Adrenal gland (tissue), 9 donors: ENCODE measurements at regions not wholly inside any gene's neighbourhood (a gene's known extent, or its start where the extent isn't known, plus 50 kb on each side); places are given as distances from the start of the nearest gene placed in this dataset.
"Not testable (repeated sequence)": the region's sequence is repeated elsewhere in the genome, so short reads cannot be mapped to it uniquely, and the experiment has no call there.

Experiments
- DNase-seq, 7 donors: peaks; one replicate each; pipeline ENCODE4 v3.0.0-alpha.2; 2019 to 2020
- H3K27ac ChIP-seq, 5 donors: fragments of 200-600 bp; sonication (generic) in 4 of 5; 1 replicate in 3 of 5; 2 replicates in 2 of 5; pipeline versions ENCODE4 v1.5.1 to v1.8.0; 2016 to 2020; ENCODE audit warnings: mild to moderate bottlenecking in 1 of 5
- H3K27me3 ChIP-seq: fragments of 200-600 bp; 2 replicates; pipeline ENCODE4 v1.8.0; 2021
- H3K36me3 ChIP-seq, 2 donors: fragments of 200-600 bp; replicated peaks in 1 of 2; 1 replicate in 1 of 2; 2 replicates in 1 of 2; pipeline versions ENCODE4 v1.5.1 to v1.8.0; 2018 to 2022
- H3K4me1 ChIP-seq, 2 donors: fragments of 200-600 bp; replicated peaks in 1 of 2; 1 replicate in 1 of 2; 2 replicates in 1 of 2; pipeline versions ENCODE4 v1.5.1 to v1.8.0; 2018 to 2021
- H3K4me3 ChIP-seq, 4 donors: fragments of 200-600 bp; sonication (generic) in 3 of 4; one replicate each; pipeline ENCODE4 v1.5.1; 2016 to 2018
- H3K9me3 ChIP-seq, 3 donors: fragments of 200-600 bp; sonication (generic) in 1 of 3; replicated peaks in 1 of 3; 1 replicate in 2 of 3; 2 replicates in 1 of 3; pipeline versions ENCODE4 v1.5.1 to v1.8.0; 2016 to 2021
- POLR2A ChIP-seq, 2 donors: fragments of 450-650 bp; IDR thresholded peaks; one replicate each; pipeline ENCODE4 v1.6.1; 2017; ENCODE audit warnings: antibody characterized with exemption in 2 of 2, mild to moderate bottlenecking in 2 of 2, moderate library complexity in 1 of 2
- WGBS, 4 donors: extraction: QIAGEN DNeasy Blood & Tissue Kit in 2 of 4; methylation state at CpG; one replicate each; pipeline versions ENCODE4 v1.1.5 to v1.1.7; 2013 to 2017; 5-methylcytosine and 5-hydroxymethylcytosine counted together
- intact Hi-C, 2 donors: fragments of 100-400 bp; cut with DNase I; formaldehyde crosslinking; loops; one replicate each; pipeline versions ENCODE4 v1.14.1 to v1.15.0; 2022 to 2023
- TF ChIP-seq, protein P1 (sequence below), 6 experiments: fragments of 450-650 bp in 4 of 6; fragments of 200-600 bp in 2 of 6; sonication (generic) in 1 of 6; IDR thresholded peaks; 1 replicate in 5 of 6; 2 replicates in 1 of 6; pipeline versions ENCODE4 v1.5.1 to v1.8.0; 2016 to 2021; ENCODE audit warnings: antibody characterized with exemption in 6 of 6, mild to moderate bottlenecking in 2 of 6, moderate library complexity in 1 of 6
- donor health status: healthy with polysubstance abuse.
- donor health status: Bipolar disorder and iron deficiency.
- donor health status: DM: yes; HTN: yes; CAD: no.
- donor health status: DM: no; HTN: no; CAD: no.
- donor health status: DM: no; HTN: no; CAD: no.

- Histone ChIP-seq H3K27ac (no peak overlapping the region), H3K36me3 (no peaks in the 10 kb centered on the region), H3K27me3 (no peaks in the 10 kb centered on the region), H3K4me3 (no peak overlapping the region), H3K4me1 (no peaks in the 10 kb centered on the region), H3K9me3 (no peaks in the 10 kb centered on the region)
- TF ChIP-seq, protein P1, sequence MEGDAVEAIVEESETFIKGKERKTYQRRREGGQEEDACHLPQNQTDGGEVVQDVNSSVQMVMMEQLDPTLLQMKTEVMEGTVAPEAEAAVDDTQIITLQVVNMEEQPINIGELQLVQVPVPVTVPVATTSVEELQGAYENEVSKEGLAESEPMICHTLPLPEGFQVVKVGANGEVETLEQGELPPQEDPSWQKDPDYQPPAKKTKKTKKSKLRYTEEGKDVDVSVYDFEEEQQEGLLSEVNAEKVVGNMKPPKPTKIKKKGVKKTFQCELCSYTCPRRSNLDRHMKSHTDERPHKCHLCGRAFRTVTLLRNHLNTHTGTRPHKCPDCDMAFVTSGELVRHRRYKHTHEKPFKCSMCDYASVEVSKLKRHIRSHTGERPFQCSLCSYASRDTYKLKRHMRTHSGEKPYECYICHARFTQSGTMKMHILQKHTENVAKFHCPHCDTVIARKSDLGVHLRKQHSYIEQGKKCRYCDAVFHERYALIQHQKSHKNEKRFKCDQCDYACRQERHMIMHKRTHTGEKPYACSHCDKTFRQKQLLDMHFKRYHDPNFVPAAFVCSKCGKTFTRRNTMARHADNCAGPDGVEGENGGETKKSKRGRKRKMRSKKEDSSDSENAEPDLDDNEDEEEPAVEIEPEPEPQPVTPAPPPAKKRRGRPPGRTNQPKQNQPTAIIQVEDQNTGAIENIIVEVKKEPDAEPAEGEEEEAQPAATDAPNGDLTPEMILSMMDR (IDR thresholded peaks at IDR 0.05) = no peak
- TF ChIP-seq POLR2A (IDR thresholded peaks at IDR 0.05) = no peak
- intact Hi-C loops = no loop called here
- WGBS, 4 donors = 64 to 68% (median 67%) methylated on average over 2 of the region's 2 CpGs
- no peak for DNase-seq
These were observed 58.0 kb upstream of the URI1 start for GRCh38 chr19:29884044-29884443.

GRCh38 chr19:29884466-29884865 lies 57.6 kb upstream of the URI1 start:
- DNase-seq = peak in 5 of 7 donors; percentile 37 to 59 (median 43)
- no peaks in the 10 kb centered on the region for H3K27me3 ChIP-seq
- no peaks in the 10 kb centered on the region for H3K9me3 ChIP-seq
- no peak overlapping the region for H3K27ac ChIP-seq
- TF ChIP-seq, protein P1 (IDR thresholded peaks at IDR 0.05) = no peak
- 39 to 83% (median 52%) methylated on average over 1 to 9 of the region's 9 CpGs for WGBS, 4 donors
- intact Hi-C loops = no loop called here
- no peaks in the 10 kb centered on the region for H3K4me1 ChIP-seq
- no peaks in the 10 kb centered on the region for H3K36me3 ChIP-seq
- no peak overlapping the region for H3K4me3 ChIP-seq

DNA sequence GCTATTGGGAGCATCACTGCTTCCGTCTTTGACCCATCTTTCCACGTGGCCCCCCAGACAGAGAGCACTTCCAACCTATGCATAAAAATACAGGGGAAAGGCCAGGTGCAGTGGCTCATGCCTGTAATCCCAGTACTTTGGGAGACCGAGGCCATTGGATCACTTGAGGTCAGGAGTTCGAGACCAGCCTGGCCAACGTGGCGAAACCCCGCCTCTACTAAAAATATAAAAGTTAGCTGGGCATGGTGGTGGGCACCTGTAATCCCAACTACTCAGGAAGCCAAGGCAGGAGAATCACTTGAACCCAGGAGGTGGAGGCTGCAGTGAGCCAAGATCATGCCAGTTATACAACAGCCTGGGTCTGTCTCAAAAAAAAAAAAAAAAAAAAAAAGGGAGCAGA lies 55.9 kb upstream of the URI1 start:
- WGBS, 4 donors = 50 to 90% (median 88%) methylated on average over 2 to 7 of the region's 7 CpGs
- H3K27ac ChIP-seq, H3K27me3 ChIP-seq, DNase-seq, H3K36me3 ChIP-seq, H3K4me1 ChIP-seq, H3K9me3 ChIP-seq, H3K4me3 ChIP-seq, intact Hi-C loops: not testable (repeated sequence)

DNA sequence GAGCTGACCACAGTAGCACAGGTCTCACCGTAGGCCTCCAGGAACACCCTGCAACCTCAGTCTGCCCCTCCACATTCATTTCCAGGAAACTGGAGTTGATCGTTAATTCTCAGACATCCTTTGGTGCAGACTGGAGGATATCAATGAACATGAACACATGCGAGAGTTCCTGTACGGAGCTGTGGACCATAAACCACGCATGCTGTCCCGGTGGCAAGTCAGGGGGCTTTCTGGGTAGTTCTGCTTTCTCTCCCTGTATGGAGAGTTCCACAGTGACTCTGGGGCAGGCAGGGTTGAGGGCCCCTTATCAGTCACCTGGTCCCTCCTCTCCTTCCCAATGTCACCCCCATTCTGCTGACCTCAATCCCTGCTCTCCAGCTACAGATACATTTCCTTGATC lies 55.5 kb upstream of the URI1 start:
- Histone ChIP-seq H3K9me3 (no peaks in the 10 kb centered on the region), H3K27me3 (no peaks in the 10 kb centered on the region), H3K4me1 (no peaks in the 10 kb centered on the region), H3K36me3 (no peaks in the 10 kb centered on the region), H3K27ac (no peak overlapping the region), H3K4me3 (no peak overlapping the region)
- DNase-seq = no peak
- TF ChIP-seq POLR2A (IDR thresholded peaks at IDR 0.05) = no peak
- intact Hi-C loops = no loop called here
- WGBS, 4 donors = 70 to 94% (median 83%) methylated on average over 6 of the region's 6 CpGs

- Histone ChIP-seq H3K36me3 (no peaks in the 10 kb centered on the region), H3K4me1 (no peaks in the 10 kb centered on the region), H3K9me3 (no peaks in the 10 kb centered on the region), H3K27me3 (no peaks in the 10 kb centered on the region), H3K27ac (no peak overlapping the region), H3K4me3 (no peak overlapping the region)
- TF ChIP-seq, protein P1 (IDR thresholded peaks at IDR 0.05) = no peak
- TF ChIP-seq POLR2A (IDR thresholded peaks at IDR 0.05) = no peak
- peak in 1 of 7 donors; percentile 39 for DNase-seq
- WGBS, 4 donors = 6 to 13% (median 8%) methylated on average over 2 of the region's 2 CpGs
- intact Hi-C loops = no loop called here
These were observed 54.6 kb upstream of the URI1 start for GRCh38 chr19:29887442-29887855.

GRCh38 chr19:29888047-29888446 lies 54.0 kb upstream of the URI1 start:
- H3K27ac ChIP-seq, H3K27me3 ChIP-seq, H3K36me3 ChIP-seq, H3K9me3 ChIP-seq, intact Hi-C loops, H3K4me1 ChIP-seq, DNase-seq, H3K4me3 ChIP-seq: not testable (repeated sequence)
- WGBS, 4 donors = 91 to 97% (median 96%) methylated on average over 3 of the region's 3 CpGs
